ENCODE measurements at regions not wholly inside any gene's neighbourhood (a gene's known extent, or its start where the extent isn't known, plus 50 kb on each side); places are given as distances from the start of the nearest gene placed in this dataset.

GRCh38 chr2:105567996-105568494 lies 169.2 kb upstream of the FHL2 start:
- no peak for TF ChIP-seq ZNF532 (CRISPR knock-in tag; IDR thresholded peaks at IDR 0.05; ENCODE audit: borderline replicate concordance)
- ChIA-PET POLR2A (no interaction called here), CTCF (interaction anchor here (0.9 kb wide), 1 partner anchor 8 kb away, joined by 4 read pairs; no protein-coding TSS in a partner anchor)
- Mint-ChIP-seq H3K27me3 (ENCODE audit: low read depth) (no peaks in the 10 kb centered on the region; the same call in 1 of the 2 replicates), H3K4me1 (peaks cover 4% of the 10 kb centered on the region), H3K36me3 (no peaks in the 10 kb centered on the region), H3K27ac (no peak overlapping the region), H3K9me3 (peaks cover 4% of the 10 kb centered on the region; the same call in 1 of the 2 replicates), H3K4me3 (no peak overlapping the region)
- ATAC-seq (no peak; the same call in 1 of the 2 replicates), DNase-seq (ENCODE audit: low spot score) (no peak)

- peaks cover 4% of the 10 kb centered on the region; the same call in 1 of the 2 replicates for H3K9me3 Mint-ChIP-seq
- peak; percentile 34; the same call in 1 of the 2 replicates for ATAC-seq
- no peak overlapping the region for H3K4me3 Mint-ChIP-seq
- H3K27ac Mint-ChIP-seq = no peak overlapping the region
- TF ChIP-seq CTCF (IDR thresholded peaks at IDR 0.05) = no peak
- TF ChIP-seq RELA (CRISPR knock-in tag; IDR thresholded peaks at IDR 0.05; ENCODE audit: borderline replicate concordance) = no peak
- TF ChIP-seq CREM (CRISPR knock-in tag; IDR thresholded peaks at IDR 0.05) = no peak
- no peak for TF ChIP-seq ZNF138 (CRISPR knock-in tag; conservative IDR thresholded peaks at IDR 0.05)
- no peak for TF ChIP-seq ERG (CRISPR knock-in tag; IDR thresholded peaks at IDR 0.05)
- TF ChIP-seq OVOL2 (CRISPR knock-in tag; IDR thresholded peaks at IDR 0.05; ENCODE audit: borderline replicate concordance) = no peak
- TF ChIP-seq STAT6 (CRISPR knock-in tag; conservative IDR thresholded peaks at IDR 0.05; ENCODE audit: low read depth) = no peak
- TF ChIP-seq MYBL2 (CRISPR knock-in tag; IDR thresholded peaks at IDR 0.05) = no peak
- no peak for TF ChIP-seq GRHL2 (CRISPR knock-in tag; IDR thresholded peaks at IDR 0.05; ENCODE audit: insufficient replicate concordance, severe bottlenecking)
- TF ChIP-seq MAX (CRISPR knock-in tag; IDR thresholded peaks at IDR 0.05) = no peak
- no peaks in the 10 kb centered on the region for H3K36me3 Mint-ChIP-seq
- H3K4me1 Mint-ChIP-seq = peaks cover 4% of the 10 kb centered on the region
- ChIA-PET CTCF (interaction anchor here (0.6 kb wide), 1 partner anchor 523 kb away, joined by 3 read pairs; no protein-coding TSS in a partner anchor), POLR2A (no interaction called here)
- no peaks in the 10 kb centered on the region for H3K27me3 Mint-ChIP-seq (ENCODE audit: low read depth)
- DNase-seq (ENCODE audit: low spot score) = no peak
These were observed 164.3 kb upstream of the FHL2 start for GRCh38 chr2:105563000-105563719.

Measured in WTC11 (cell line).